Liver (tissue), 8 donors: ENCODE measurements at regions not wholly inside any gene's neighbourhood (a gene's known extent, or its start where the extent isn't known, plus 50 kb on each side); places are given as distances from the start of the nearest gene placed in this dataset.

Experiments
- DNase-seq: peaks from one replicate; pipeline ENCODE4 v3.0.0-alpha.2; 2017; ENCODE audit warnings: low spot score
- H3K27ac ChIP-seq, 2 donors: one replicate each; pipeline ENCODE4 v1.7.0; 2013; ENCODE audit warnings: inconsistent platforms in 2 of 2, low read length in 2 of 2, control low read depth in 1 of 2, low read depth in 1 of 2, mild to moderate bottlenecking in 1 of 2
- H3K27me3 ChIP-seq, 4 donors: one replicate each; pipeline versions ENCODE4 v1.6.1 to v1.7.0; 2013; ENCODE audit warnings: low read length in 3 of 4, inconsistent platforms in 1 of 4, mild to moderate bottlenecking in 1 of 4, moderate library complexity in 1 of 4; ENCODE audit not compliant: control insufficient read depth in 4 of 4, insufficient read depth in 4 of 4
- H3K36me3 ChIP-seq, 4 donors: one replicate each; pipeline versions ENCODE4 v1.6.1 to v1.7.0; 2013; ENCODE audit warnings: low read length in 3 of 4, mild to moderate bottlenecking in 3 of 4, low read depth in 1 of 4, moderate library complexity in 1 of 4; ENCODE audit not compliant: control insufficient read depth in 4 of 4, insufficient read depth in 3 of 4
- H3K4me1 ChIP-seq, 4 donors: one replicate each; pipeline versions ENCODE4 v1.6.1 to v1.7.0; 2013; ENCODE audit warnings: low read length in 3 of 4, mild to moderate bottlenecking in 3 of 4, moderate library complexity in 1 of 4; ENCODE audit not compliant: control insufficient read depth in 4 of 4, insufficient read depth in 4 of 4
- H3K4me3 ChIP-seq, 3 donors: one replicate each; pipeline versions ENCODE4 v1.6.1 to v1.7.0; 2013; ENCODE audit warnings: low read length in 3 of 3, control low read depth in 1 of 3, low read depth in 1 of 3, mild to moderate bottlenecking in 1 of 3
- H3K9ac ChIP-seq, 2 donors: one replicate each; pipeline ENCODE4 v1.7.0; 2013; ENCODE audit warnings: low read length in 2 of 2, mild to moderate bottlenecking in 2 of 2, moderate library complexity in 2 of 2, control low read depth in 1 of 2, low read depth in 1 of 2
- H3K9me3 ChIP-seq, 4 donors: one replicate each; pipeline versions ENCODE4 v1.6.1 to v1.7.0; 2013; ENCODE audit warnings: low read length in 3 of 4; ENCODE audit not compliant: control insufficient read depth in 4 of 4
- CTCF ChIP-seq: fragments of 150-350 bp; IDR thresholded peaks from 2 replicates; pipeline ENCODE4 v1.5.1; 2017; ENCODE audit warnings: improper control_type of control experiment, low read depth, low read length; ENCODE audit not compliant: missing input control
- EGR1 ChIP-seq, 2 donors: IDR thresholded peaks; 2 replicates each; pipeline ENCODE4 v1.6.1; 2016 to 2018; ENCODE audit warnings: antibody characterized with exemption in 2 of 2, low read depth in 2 of 2
- FOXA1 ChIP-seq: IDR thresholded peaks from 2 replicates; pipeline ENCODE4 v1.6.1; 2016; ENCODE audit warnings: antibody characterized with exemption
- GABPA ChIP-seq, 2 donors: IDR thresholded peaks in 1 of 2; conservative IDR thresholded peaks in 1 of 2; 2 replicates each; pipeline ENCODE4 v1.6.1; 2016; ENCODE audit warnings: antibody characterized with exemption in 2 of 2, mild to moderate bottlenecking in 1 of 2, moderate library complexity in 1 of 2
- HNF4A ChIP-seq, 2 donors: conservative IDR thresholded peaks; 2 replicates each; pipeline ENCODE4 v1.6.1; 2016; ENCODE audit warnings: antibody characterized with exemption in 2 of 2, mild to moderate bottlenecking in 2 of 2
- JUND ChIP-seq, 2 donors: IDR thresholded peaks; 2 replicates each; pipeline ENCODE4 v1.6.1; 2016; ENCODE audit warnings: antibody characterized with exemption in 2 of 2
- MAX ChIP-seq: IDR thresholded peaks from 2 replicates; pipeline ENCODE4 v1.6.1; 2016; ENCODE audit warnings: antibody characterized with exemption
- NR2F2 ChIP-seq: IDR thresholded peaks from 2 replicates; pipeline ENCODE4 v1.6.1; 2016; ENCODE audit warnings: antibody characterized with exemption
- RAD21 ChIP-seq, 2 donors: IDR thresholded peaks; 2 replicates each; pipeline ENCODE4 v1.6.1; 2016; ENCODE audit warnings: antibody characterized with exemption in 2 of 2, mild to moderate bottlenecking in 2 of 2
- REST ChIP-seq: IDR thresholded peaks from 2 replicates; pipeline ENCODE4 v1.6.1; 2016; ENCODE audit warnings: antibody characterized with exemption, mild to moderate bottlenecking
- RXRA ChIP-seq, 2 donors: IDR thresholded peaks; 2 replicates each; pipeline ENCODE4 v1.6.1; 2017 to 2018; ENCODE audit warnings: antibody characterized with exemption in 2 of 2, mild to moderate bottlenecking in 1 of 2
- SP1 ChIP-seq: IDR thresholded peaks from 2 replicates; pipeline ENCODE4 v1.6.1; 2018; ENCODE audit warnings: antibody characterized with exemption, mild to moderate bottlenecking
- TAF1 ChIP-seq: conservative IDR thresholded peaks from 2 replicates; pipeline ENCODE4 v1.6.1; 2016; ENCODE audit warnings: antibody characterized with exemption, mild to moderate bottlenecking
- YY1 ChIP-seq: IDR thresholded peaks from 2 replicates; pipeline ENCODE4 v1.6.1; 2016; ENCODE audit warnings: antibody characterized with exemption, mild to moderate bottlenecking
- ZBTB33 ChIP-seq: IDR thresholded peaks from 2 replicates; pipeline ENCODE4 v1.6.1; 2016; ENCODE audit warnings: antibody characterized with exemption
- WGBS: extraction: QIAGEN DNeasy Blood & Tissue Kit; methylation state at CpG from one replicate; pipeline ENCODE4 v1.1.7; 2013; 5-methylcytosine and 5-hydroxymethylcytosine counted together
- donor health status: healthy.
- donor health status: healthy.
- donor health status: healthy.
- donor health status: healthy.
- donor health status: healthy.

GRCh38 chr9:136603901-136604814 is 58.3 kb upstream of the NOTCH1 start:
- whole genome bisulfite sequencing, result 56% methylated on average over 33 of the region's 33 CpGs
- no peaks in the 10 kb centered on the region for H3K9me3 ChIP-seq
- H3K4me3 ChIP-seq, result no peak overlapping the region
- H3K4me1 ChIP-seq, result peaks cover 0 to 2% (median 1%) of the 10 kb centered on the region in 4 donors
- no peak overlapping the region for H3K9ac ChIP-seq
- no peak for TF ChIP-seq REST
- TF ChIP-seq FOXA1, result no peak
- no peak for TF ChIP-seq TAF1
- TF ChIP-seq HNF4A (conservative IDR thresholded peaks at IDR 0.05), result no peak
- TF ChIP-seq ZBTB33, result no peak
- TF ChIP-seq JUND (IDR thresholded peaks at IDR 0.05), result no peak
- no peak for TF ChIP-seq GABPA (IDR thresholded peaks at IDR 0.05 in 1 of 2, conservative IDR thresholded peaks at IDR 0.05 in 1 of 2)
- no peaks in the 10 kb centered on the region for H3K36me3 ChIP-seq
- H3K27me3 ChIP-seq, result no peaks in the 10 kb centered on the region
- H3K27ac ChIP-seq, result peak overlapping the region in 1 of 2 donors; percentile 20
- no peak for DNase-seq

- Histone ChIP-seq H3K36me3 (no peaks in the 10 kb centered on the region), H3K4me3 (no peak overlapping the region), H3K9me3 (no peaks in the 10 kb centered on the region), H3K4me1 (peaks cover 0 to 2% (median 0%) of the 10 kb centered on the region in 4 donors), H3K27me3 (no peaks in the 10 kb centered on the region), H3K9ac (no peak overlapping the region), H3K27ac (no peak overlapping the region)
- WGBS, result 86% methylated on average over 12 of the region's 12 CpGs
- no peak for DNase-seq
- TF ChIP-seq FOXA1 (no peak), YY1 (no peak), SP1 (no peak), JUND (IDR thresholded peaks at IDR 0.05) (no peak), TAF1 (no peak), MAX (no peak), EGR1 (IDR thresholded peaks at IDR 0.05; ENCODE audit: low read depth in 2 of 2) (no peak), CTCF (no peak), RAD21 (IDR thresholded peaks at IDR 0.05) (no peak), ZBTB33 (no peak), NR2F2 (no peak), GABPA (IDR thresholded peaks at IDR 0.05 in 1 of 2, conservative IDR thresholded peaks at IDR 0.05 in 1 of 2) (no peak), RXRA (IDR thresholded peaks at IDR 0.05) (no peak), HNF4A (conservative IDR thresholded peaks at IDR 0.05) (no peak), REST (no peak)
Measured at GRCh38 chr9:136603216-136603615, 57.4 kb upstream of the NOTCH1 start.
